AG08396 (cell line): ENCODE measurements at regions not wholly inside any gene's neighbourhood (a gene's known extent, or its start where the extent isn't known, plus 50 kb on each side); places are given as distances from the start of the nearest gene placed in this dataset.
A peak's percentile ranks its signal among the peaks of the same experiment; 100 is the strongest.
"Not testable (repeated sequence)": the region's sequence is repeated elsewhere in the genome, so short reads cannot be mapped to it uniquely, and the experiment has no call there.

Experiments used
- DNase-seq: peaks from one replicate; pipeline ENCODE4 v3.0.0; 2012; ENCODE audit warnings: low spot score, mixed read lengths

DNA sequence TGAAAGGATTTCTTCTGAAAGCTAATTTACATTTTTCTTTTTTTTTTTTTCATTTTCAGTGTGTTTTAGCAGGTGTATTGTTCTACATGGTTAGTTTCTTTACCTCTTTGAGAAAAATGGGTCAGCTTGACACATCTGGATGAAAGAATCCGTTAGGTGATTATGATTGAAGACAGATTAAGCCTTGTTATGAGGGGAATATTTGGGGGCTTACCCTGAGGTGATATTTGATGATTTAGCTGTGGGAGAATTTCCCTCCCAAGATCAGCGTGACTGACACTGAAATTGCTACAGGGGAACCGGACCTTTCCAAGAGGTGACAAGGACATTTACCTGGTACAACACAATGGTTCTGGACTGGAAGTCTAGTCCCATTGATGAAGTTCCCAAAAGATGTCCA, 147.5 kb downstream of the NFKBIZ start:
- DNase-seq: no peak

DNA sequence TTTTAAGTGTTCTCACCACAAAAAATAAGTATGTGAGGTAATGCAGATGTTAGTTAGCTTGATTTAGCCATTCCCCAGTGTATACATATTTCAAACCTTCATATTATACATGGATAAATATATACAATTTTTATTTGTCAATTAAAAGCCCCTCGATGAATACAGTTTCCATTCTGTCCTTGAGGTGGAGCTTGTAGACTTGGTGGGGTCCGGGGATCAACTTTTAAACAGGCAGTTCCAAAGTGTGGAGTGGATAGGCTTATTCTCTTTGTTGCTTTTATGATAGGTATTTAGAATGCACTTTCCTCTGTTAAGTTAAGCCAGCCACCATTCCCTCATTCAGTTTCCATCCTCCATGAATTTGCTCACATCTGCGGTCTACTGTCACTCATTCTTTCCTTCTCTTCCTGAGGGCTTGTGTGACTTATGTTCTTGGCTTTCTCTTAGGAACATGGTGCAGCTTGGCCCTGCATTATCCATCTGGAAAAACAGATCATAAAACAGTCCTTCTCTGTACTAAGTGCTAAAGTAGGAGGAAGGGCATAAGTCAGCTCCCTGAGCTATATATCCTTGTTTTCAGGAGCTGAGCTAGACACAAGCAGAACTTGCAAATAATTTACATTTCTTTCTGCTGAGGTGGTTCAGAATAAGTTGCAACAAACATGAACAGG, 149.1 kb downstream of the NFKBIZ start:
- DNase-seq: no peak

DNA sequence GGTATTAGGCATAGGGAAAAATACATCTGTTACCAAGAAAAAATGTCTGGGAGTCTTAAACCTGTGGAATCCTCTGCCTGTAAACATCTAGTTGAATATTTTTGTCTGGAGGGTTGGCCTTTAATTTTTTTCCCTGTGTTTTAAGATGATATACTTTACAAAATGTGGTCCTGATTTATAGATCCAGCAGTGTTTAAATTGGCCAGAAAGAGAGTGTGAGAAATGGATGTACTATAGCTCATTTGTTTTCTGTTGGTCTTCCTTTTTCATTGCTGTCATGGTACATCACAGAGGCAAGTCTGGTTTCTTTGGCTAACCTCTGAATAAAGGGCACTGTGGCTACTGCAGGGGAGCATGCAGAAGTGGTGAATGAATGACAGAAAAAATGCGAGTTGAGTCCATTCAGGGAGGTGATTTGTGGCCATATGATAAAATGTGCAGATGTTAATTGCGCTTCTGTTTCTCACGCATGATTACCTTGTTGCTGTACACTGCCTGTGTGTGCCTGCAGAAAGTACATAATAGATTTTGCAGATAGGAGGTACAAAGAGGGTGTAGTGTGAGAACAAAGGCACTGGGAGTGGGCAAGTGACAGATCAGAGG, 150.0 kb downstream of the NFKBIZ start:
- DNase-seq: no peak

DNA sequence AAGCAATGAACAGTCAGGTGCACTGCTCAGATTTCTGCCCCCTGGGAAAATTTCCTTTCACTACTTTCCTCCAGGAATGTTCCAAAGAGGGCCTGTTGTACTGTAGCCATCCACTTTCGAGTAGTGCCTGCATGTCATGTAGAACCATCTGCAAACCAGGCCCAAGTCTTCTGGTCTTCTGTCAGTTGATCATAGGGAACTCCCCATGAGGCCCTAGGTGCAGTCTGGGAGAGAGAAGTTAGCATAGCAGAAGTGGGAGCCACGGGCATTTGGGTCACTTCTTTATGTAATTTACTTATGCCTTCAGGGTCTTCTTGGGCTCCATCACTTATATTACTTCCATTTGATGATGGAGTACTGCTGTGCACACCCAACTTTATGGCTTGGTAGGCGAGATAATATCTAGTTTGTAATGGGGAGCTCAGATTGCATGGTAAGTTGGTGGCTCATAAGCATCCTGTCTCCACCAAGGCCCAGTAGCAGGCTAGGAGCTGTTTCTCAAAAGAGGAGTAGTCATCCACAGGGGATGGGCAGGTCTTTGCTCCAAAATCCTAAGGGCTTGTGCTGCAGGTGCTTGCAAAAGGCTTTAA, 151.4 kb downstream of the NFKBIZ start:
- no peak for DNase-seq

DNA sequence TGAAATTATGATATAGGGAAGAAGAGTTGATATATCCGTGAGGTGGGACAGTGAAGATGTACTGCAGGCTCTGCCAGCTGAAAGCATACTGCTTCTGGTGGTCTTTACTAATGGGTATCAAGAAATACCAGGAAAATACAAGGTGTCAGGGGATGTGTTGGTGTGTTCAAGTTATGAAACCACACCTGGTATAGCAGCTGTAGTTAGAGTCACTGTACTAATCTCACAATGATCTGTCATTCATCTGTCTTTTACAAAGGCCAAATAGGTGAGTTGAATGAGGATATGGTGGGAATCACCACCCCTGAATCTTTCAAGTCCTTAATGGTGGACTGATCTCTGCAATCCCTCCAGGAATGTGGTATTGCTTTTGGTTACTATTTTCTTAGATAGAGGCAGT, 152.7 kb downstream of the NFKBIZ start:
- DNase-seq: no peak

DNA sequence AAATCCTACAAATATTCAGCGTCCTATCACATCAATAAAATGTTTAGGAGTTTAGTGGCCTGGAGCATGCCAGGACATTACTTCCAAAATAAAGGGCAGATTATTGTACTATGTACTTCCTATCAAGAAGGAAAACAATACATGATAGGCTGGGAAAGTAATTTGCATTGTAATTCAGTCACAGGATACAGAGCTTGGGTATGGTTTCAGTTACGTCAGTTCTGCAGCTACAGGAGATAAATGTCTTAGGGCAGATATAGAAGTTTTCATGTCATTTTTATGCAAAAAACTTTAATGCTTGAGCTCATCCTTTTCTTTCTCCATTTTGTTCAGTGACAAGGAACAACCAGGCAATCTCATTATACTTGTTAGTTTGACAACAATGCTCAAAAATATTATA, 155.2 kb downstream of the NFKBIZ start:
- no peak for DNase-seq

DNA sequence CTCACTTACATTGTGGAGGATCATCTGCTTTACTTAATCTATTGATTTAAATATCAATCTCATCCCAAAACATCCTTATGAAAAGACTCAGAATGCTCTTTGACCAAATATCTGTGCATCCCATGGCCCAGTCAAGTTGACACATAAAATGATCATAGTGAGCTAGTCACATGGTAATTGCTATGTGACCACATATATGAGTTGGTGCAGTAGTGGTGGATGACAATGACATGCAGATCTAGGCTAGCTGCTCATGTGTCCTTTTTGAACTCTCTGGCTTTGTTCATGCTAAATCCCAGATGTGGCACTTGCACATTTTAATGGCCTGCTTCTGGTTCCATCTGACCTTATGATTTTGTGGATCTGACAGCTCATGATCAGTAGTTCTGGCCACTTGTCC, 156.2 kb downstream of the NFKBIZ start:
- DNase-seq: no peak

DNA sequence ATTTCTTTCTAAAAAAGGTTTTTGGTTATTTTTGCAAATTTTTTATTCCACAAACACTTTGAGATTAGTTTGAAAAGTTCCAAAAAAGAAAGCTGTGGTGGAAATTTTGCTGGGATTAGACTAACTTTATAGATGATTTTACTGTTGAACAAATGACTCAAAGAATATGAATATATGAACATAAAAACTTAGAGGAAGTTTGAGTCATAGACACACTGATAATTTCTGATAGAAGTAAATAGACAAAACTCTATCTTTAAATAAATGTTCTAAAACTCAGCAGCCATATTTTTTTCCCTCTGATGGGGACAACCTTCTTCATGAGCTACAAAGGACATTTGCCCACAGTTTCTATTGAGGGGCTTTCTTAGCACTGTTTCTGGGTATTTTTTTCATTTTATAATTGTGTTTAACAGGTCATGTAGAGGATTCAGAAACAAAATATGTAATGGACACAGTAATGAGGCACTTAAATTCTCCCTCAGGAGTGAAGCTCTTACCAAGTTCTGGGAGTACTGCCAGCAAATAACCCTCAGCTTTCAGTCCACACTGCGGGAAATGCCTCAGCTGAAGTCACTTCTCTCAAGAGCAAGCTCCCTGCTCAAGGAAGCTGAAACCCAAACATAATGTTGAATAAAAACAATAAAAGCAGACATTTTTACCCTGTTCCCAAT, 157.6 kb downstream of the NFKBIZ start:
- peak; percentile 53 for DNase-seq

DNA sequence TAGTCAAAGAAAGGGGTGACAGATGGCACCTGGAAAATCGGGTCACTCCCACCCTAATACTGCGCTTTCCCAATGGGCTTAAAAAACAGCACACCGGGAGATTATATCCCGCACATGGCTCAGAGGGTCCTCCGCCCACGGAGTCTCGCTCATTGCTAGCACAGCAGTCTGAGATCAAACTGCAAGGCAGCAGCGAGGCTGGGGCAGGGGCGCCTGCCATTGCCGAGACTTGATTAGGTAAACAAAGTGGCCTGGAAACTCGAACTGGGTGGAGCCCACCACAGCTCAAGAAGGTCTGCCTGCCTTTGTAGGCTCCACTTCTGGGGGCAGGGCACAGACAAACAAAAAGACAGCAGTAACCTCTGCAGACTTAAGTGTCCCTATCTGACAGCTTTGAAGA, 159.1 kb downstream of the NFKBIZ start:
- not testable (repeated sequence) for DNase-seq

DNA sequence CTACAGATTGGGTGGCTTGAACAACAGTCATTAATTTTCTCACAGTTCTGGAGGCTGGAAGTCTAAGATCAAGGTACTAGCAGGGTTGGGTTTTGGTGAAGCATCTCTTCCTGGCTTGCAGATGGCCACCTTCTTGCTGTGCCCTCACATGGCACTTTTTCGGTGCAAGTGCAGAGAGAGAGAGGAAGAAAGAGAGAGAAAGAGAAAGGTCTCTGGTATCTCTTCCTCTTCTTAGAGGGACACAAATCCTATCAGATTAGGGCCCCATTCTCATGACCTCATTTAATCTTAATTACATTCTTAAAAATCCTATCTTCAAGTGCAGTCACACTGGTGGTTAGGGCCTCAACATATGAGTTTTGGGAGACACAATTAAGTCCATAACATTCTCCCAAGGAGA, 167.1 kb downstream of the NFKBIZ start:
- DNase-seq: no peak

DNA sequence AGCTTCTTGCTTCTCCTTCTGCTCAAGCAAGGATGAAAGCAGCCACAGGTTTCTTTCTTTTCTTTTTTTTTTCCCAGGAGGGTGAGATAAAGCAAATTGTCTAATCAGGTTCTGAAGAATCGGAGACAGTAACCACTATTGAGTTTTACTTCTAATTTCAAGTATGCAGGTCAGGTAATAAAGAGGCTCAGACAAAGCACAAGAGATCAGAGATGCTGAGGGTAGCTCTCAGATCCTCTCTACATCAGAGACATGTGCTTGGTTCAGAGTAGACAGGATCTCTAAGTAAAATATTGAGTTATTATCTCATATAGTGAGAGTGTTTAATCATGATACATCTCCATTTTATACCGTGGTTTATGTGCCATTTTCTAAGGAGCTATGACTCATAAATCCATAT, 168.5 kb downstream of the NFKBIZ start:
- DNase-seq: no peak

DNA sequence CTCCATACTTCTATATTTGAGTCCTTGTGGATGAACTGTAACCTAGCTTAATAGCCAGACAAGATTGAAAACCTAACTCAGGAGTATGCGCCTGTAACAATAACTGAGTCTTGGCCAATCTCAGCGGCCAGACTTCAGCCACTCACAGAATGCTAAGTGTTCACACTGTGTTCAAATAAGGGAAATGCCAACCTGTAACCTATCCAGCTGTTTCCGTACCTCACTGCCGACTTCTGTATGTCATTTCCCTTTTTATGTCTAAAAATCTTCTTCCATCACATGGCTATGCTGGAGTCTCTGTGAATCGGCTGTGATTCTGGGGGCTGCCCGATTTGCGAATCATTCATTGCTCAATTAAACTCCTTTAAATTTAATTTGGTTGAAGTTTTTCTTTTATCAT, 169.2 kb downstream of the NFKBIZ start:
- DNase-seq: no peak

DNA sequence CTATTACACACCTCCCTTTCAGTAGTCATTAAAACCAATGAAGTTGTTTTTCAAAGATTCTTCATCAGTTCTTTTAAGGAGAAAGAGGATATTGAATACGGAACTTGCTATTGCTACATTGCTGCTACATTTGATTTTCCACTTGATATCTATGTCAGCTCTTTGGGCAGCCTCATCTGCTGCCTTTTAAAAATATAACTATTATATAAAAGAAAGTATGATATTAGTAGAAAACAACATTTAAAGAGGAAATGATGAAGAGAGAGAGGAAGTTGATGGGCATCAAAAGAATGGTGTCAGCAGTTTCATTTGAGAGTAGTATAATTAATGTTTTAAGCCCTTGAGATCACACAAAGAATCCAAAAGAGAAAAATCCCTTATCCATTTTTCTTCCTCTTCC, 171.4 kb downstream of the NFKBIZ start:
- no peak for DNase-seq

DNA sequence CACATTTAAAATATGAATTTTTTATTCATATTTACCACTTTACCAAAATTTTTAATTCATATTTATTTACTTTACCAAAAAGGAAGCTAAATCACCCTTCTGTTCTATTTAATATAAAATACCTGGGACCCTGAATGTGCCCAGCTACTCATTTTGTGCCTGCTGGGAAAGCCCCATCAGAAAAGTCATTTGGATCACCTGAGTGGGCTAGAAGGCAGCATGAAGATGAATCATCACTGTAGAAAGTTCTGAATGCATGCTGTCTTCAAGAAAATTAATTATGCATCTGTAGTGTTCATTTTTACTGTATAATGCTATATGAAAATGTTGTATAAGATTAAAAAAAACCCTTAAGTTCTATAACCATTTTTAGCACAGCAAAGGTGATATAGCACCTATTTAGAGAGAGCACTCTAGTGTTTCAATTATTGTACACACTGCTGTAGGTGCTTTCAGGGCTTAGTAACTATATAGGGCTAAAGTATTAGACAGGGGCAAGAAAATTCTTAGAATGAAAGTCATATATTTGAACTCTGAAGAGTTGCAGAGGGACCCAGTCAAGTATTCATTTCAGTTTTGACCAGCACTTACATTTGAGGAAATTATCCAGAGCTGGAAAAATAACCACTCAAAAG, 175.1 kb downstream of the NFKBIZ start:
- no peak for DNase-seq

DNA sequence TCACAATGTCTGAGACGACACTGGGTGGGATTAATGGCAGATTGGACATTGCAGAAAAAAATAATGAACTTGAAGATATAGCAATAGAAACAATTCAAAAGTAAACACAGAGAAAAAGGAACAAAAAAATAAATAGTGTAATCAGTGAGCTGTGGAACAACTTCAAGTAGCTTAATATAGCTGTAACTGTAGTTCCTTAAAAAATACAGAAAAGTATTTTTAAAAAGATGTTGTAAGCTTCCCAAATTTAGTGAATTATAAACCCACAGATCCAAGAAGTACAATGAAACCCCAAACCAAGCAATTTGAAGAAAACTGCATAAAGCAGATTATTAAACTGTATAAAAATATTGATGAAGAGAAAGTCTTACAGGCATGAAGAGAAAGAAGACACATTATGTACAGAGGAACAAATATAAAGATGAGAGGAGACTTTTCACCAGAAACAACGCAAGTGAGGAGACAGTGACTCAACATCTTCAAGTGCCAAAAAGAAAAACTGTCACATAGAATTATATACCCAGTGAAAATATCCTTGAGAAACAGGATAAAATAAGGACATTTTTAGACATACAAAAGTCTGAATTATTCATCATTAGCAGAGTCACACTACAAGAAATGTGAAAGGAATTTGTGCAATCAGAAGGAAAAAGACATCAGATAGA, 176.4 kb downstream of the NFKBIZ start:
- no peak for DNase-seq

DNA sequence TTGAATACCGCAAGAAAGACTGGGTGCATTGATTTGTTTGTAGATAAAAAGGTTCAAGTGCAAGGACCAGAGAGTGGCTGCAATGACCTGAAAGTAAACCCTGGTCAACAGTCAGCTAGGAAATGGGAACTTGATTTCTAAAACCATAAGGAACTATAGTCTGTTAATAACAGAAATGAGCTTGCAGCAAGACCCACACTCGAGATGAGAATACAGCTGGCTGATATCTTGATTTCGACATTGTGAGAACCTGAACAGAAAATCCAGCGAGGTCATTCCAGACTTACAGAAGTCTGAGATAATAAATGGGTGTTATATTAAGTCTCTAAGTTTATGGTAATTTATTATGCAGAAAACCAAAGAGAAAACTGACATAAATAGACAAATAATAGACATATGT, 177.3 kb downstream of the NFKBIZ start:
- no peak for DNase-seq

DNA sequence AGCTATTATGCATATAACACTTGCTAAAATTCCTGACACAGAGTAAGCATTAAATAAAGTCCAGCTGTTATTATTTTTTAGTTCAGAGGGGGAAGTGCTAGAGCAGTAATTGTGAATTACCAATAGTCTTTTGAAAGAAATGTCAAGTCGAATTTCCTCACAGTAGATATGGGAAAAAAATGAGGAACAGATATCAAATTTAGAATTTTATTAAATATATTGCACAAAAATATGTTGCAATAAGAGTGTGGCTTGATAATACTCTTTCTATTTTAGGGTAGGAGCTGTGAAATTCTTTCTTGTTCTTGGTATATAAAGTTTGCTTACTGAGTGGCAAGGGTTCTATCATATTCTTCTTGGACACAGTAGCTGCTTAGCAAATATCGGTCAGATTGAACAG, 181.3 kb downstream of the NFKBIZ start:
- no peak for DNase-seq

DNA sequence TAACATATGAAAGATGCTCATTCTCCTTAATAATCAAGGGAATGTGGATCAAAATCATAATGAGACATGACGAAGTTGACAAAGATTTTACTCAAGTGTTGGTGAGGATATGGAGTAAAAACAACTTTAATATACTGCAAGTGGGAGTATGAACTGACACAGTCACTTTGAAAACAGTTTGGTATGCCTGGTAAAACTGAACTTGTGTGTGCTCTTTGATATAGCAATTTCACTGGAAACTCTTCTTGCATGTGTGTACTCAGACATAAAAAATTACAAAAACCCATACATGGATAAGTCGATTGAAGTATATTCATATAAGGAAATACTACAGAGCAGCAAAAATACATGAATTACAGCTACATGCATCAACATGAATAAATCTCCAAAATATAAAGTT, 182.5 kb downstream of the NFKBIZ start:
- no peak for DNase-seq

DNA sequence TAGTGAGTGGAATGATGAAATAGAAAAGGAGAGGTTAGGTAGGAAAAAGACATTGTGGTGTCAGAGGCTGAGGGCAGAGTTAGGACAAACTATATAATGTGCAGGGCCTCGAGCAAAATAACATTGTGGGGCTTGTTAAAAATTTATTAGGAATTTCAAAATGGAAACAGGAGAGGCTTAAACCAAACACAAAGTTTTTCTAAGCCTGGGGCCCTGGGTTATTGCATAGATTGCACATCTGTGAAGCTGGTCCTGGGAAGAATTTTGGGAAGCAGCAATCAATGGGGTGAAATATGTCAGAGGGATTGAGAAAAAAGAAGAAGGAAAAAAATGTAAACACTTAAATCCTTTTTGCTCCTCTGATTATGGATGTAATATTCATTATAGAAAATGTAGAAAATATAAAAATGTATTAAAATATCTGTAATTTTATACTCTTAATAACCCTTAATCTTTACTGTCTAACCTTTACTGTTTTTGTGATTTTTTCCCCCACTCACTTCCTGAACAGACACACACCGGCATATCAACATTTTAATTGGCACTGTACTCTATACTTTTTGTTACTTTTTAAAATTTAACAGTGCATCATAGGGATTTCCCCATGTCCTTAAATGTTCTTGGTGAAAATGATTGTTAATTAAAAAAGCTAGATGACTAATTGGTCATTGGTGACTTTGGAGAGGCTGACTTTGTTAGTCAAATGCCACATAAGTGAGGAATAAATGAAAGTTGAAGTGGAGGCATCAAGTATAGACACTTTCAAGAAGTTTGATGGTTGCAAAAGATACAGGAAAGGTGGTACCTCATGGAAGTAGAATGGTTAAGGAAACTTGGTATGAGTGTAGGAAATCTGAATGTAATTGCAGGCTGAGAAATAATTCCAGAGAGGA, 183.4 kb downstream of the NFKBIZ start:
- no peak for DNase-seq

DNA sequence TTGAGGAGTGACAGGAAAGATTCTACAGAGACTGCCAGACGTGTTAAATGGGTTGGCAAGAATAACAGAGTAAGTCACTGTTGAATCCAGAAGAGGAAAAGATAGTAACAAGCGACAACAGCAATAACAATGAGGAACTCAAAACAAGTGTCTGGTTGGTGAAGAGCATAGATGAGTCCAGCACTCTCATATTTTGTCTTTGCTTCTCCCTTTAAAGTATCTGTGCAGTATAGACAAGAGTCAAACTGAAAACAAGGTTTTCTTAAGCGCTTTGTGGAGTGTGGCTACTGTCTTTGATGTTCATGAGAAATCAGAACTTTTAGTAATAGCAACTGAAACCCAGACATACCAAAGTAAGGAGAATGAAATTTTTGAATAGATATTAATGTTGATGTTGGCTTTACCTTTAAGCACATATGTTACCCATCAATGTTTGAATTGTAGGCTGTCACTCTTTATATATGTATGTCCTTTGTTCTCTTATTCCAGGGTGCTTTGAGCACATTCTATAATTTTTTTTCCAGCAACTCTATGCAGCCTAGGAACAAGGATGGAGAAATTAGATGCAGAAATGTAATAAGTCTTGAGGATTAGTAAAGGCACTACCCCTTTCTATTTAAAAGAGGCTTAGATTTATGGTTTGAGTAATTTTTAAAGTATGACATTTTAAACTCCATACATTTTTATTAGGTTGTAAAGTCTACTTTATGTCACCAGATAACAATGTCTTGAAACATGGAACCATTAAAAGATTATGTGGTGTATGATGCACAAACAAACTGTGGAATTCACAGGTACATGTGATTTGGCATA, 185.5 kb downstream of the NFKBIZ start:
- no peak for DNase-seq
